SU-DHL-6 (cell line): ENCODE measurements at regions not wholly inside any gene's neighbourhood (a gene's known extent, or its start where the extent isn't known, plus 50 kb on each side); places are given as distances from the start of the nearest gene placed in this dataset.

Experiments
- CTCF ChIP-seq: fragments of 200-600 bp; sonication (generic); IDR thresholded peaks from one replicate; pipeline ENCODE4 v1.5.1; 2017; ENCODE audit warnings: antibody characterized with exemption, mild to moderate bottlenecking, low read length, moderate library complexity; ENCODE audit not compliant: insufficient read depth, poor library complexity, severe bottlenecking
- EZH2phosphoT487 ChIP-seq: fragments of 200-600 bp; sonication (generic), shearing (Covaris generic); conservative IDR thresholded peaks from 2 replicates; pipeline ENCODE4 v1.6.1; 2018; ENCODE audit warnings: mild to moderate bottlenecking, antibody characterized with exemption, low read length, moderate library complexity, mixed read lengths

GRCh38 chr20:54928564-54928963 is 453.2 kb downstream of the DOK5 start:
- TF ChIP-seq CTCF (no peak), EZH2phosphoT487 (no peak)
